Smooth muscle cell (in vitro differentiated cells): ENCODE measurements at regions not wholly inside any gene's neighbourhood (a gene's known extent, or its start where the extent isn't known, plus 50 kb on each side); places are given as distances from the start of the nearest gene placed in this dataset.

ENCODE experiments used
- DNase-seq: peaks from one replicate; lab custom pipeline; 2025; ENCODE audit not compliant: unreplicated experiment; lab: John Stamatoyannopoulos, UW
- H2AFZ ChIP-seq: fragments of 200-600 bp; sonication (generic); 2 replicates; pipeline ENCODE4 v1.6.0; 2016; ENCODE audit warnings: antibody characterized with exemption, low read depth, mild to moderate bottlenecking
- H3F3A ChIP-seq: fragments of 200-600 bp; sonication (generic); 2 replicates; pipeline ENCODE4 v1.6.0; 2017; ENCODE audit warnings: antibody characterized with exemption, low read depth
- H3K27ac ChIP-seq: fragments of 200-600 bp; sonication (generic); 2 replicates; pipeline ENCODE4 v1.5.1; 2016; ENCODE audit warnings: low read depth, mild to moderate bottlenecking
- H3K27me3 ChIP-seq: fragments of 200-600 bp; sonication (generic); 2 replicates; pipeline ENCODE4 v1.6.1; 2016; ENCODE audit warnings: low read depth, mild to moderate bottlenecking
- H3K36me3 ChIP-seq: fragments of 200-600 bp; sonication (generic); 2 replicates; pipeline ENCODE4 v1.5.1; 2016; ENCODE audit warnings: low read depth
- H3K4me1 ChIP-seq: fragments of 200-600 bp; sonication (generic); 2 replicates; pipeline ENCODE4 v1.5.1; 2016; ENCODE audit warnings: low read depth
- H3K4me2 ChIP-seq: fragments of 200-600 bp; sonication (generic); 2 replicates; pipeline ENCODE4 v1.6.0; 2016; ENCODE audit warnings: mild to moderate bottlenecking
- H3K4me3 ChIP-seq: fragments of 200-600 bp; sonication (generic); 2 replicates; pipeline ENCODE4 v1.5.1; 2016; ENCODE audit warnings: mild to moderate bottlenecking
- H3K79me2 ChIP-seq: fragments of 200-600 bp; sonication (generic); 2 replicates; pipeline ENCODE4 v1.6.0; 2016; ENCODE audit warnings: low read depth, mild to moderate bottlenecking
- H3K9ac ChIP-seq: fragments of 200-600 bp; sonication (generic); 2 replicates; pipeline ENCODE4 v1.6.0; 2016; ENCODE audit warnings: low read depth
- H3K9me3 ChIP-seq: fragments of 200-600 bp; sonication (generic); replicated peaks from 2 replicates; pipeline ENCODE4 v1.5.1; 2016; ENCODE audit warnings: low read depth
- H4K20me1 ChIP-seq: fragments of 200-600 bp; sonication (generic); 2 replicates; pipeline ENCODE4 v1.6.0; 2016; ENCODE audit warnings: low read depth
- CTCF ChIP-seq: fragments of 200-600 bp; sonication (generic); IDR thresholded peaks from 2 replicates; pipeline ENCODE4 v1.5.1; 2017; ENCODE audit warnings: borderline replicate concordance, mild to moderate bottlenecking, antibody characterized with exemption; ENCODE audit not compliant: insufficient read depth, poor library complexity, severe bottlenecking
- WGBS: methylation state at CpG from one replicate; pipeline ENCODE4 v1.1.7; 2016; ENCODE audit warnings: low lambda C conversion rate; 5-methylcytosine and 5-hydroxymethylcytosine counted together

DNA sequence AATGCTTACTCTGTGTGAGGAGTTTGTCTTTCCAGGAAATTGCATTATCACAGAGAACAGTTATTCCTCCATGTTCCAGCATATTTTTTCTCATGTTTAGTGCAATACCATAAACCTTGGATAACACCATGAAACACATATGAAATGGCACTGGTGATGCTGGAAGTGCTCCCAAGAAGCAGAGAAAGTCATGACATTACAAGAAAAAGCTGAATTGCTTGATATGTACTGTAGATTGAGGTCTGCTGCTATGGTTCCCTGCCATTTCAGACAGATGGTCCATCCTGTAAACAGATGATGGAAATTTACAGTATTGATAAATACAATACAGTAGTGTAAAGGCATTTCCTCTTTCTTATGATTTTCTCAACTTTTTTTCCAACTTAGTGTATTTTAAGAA lies 422.1 kb downstream of the LRRIQ3 start:
- no peak overlapping the region for H2AFZ ChIP-seq
- H4K20me1 ChIP-seq: no peaks in the 10 kb centered on the region
- no peak overlapping the region for H3K4me2 ChIP-seq
- H3K9me3 ChIP-seq: no peaks in the 10 kb centered on the region
- no peak overlapping the region for H3K4me3 ChIP-seq
- H3K79me2 ChIP-seq: no peaks in the 10 kb centered on the region
- no peaks in the 10 kb centered on the region for H3K27me3 ChIP-seq
- no peak overlapping the region for H3K9ac ChIP-seq
- no peaks in the 10 kb centered on the region for H3K4me1 ChIP-seq
- no peaks in the 10 kb centered on the region for H3K36me3 ChIP-seq
- no peak overlapping the region for H3K27ac ChIP-seq
- TF ChIP-seq CTCF: no peak
- no peaks in the 10 kb centered on the region for H3F3A ChIP-seq
- DNase-seq: no peak

- no peak for TF ChIP-seq CTCF
- no peaks in the 10 kb centered on the region for H3K9me3 ChIP-seq
- no peaks in the 10 kb centered on the region for H4K20me1 ChIP-seq
- no peaks in the 10 kb centered on the region for H3K4me1 ChIP-seq
- no peak overlapping the region for H3K27ac ChIP-seq
- no peak overlapping the region for H3K4me2 ChIP-seq
- H3K36me3 ChIP-seq: no peaks in the 10 kb centered on the region
- H3K4me3 ChIP-seq: no peak overlapping the region
- H2AFZ ChIP-seq: no peak overlapping the region
- H3K27me3 ChIP-seq: no peaks in the 10 kb centered on the region
- DNase-seq: no peak
- WGBS: 97% methylated on average over 3 of the region's 3 CpGs
- no peaks in the 10 kb centered on the region for H3K79me2 ChIP-seq
- no peak overlapping the region for H3K9ac ChIP-seq
- H3F3A ChIP-seq: no peaks in the 10 kb centered on the region
Observed at GRCh38 chr1:73772941-73773340, 425.0 kb downstream of the LRRIQ3 start.

GRCh38 chr1:73771396-73771795 lies 426.6 kb downstream of the LRRIQ3 start:
- Histone ChIP-seq H3K4me2 (no peak overlapping the region), H2AFZ (no peak overlapping the region), H3F3A (no peaks in the 10 kb centered on the region), H3K9ac (no peak overlapping the region), H3K27ac (no peak overlapping the region), H3K79me2 (no peaks in the 10 kb centered on the region), H3K4me3 (no peak overlapping the region), H3K9me3 (no peaks in the 10 kb centered on the region), H3K36me3 (no peaks in the 10 kb centered on the region), H3K4me1 (no peaks in the 10 kb centered on the region), H4K20me1 (no peaks in the 10 kb centered on the region), H3K27me3 (no peaks in the 10 kb centered on the region)
- DNase-seq: no peak
- TF ChIP-seq CTCF: no peak
- WGBS: 96% methylated on average over 8 of the region's 8 CpGs

DNA sequence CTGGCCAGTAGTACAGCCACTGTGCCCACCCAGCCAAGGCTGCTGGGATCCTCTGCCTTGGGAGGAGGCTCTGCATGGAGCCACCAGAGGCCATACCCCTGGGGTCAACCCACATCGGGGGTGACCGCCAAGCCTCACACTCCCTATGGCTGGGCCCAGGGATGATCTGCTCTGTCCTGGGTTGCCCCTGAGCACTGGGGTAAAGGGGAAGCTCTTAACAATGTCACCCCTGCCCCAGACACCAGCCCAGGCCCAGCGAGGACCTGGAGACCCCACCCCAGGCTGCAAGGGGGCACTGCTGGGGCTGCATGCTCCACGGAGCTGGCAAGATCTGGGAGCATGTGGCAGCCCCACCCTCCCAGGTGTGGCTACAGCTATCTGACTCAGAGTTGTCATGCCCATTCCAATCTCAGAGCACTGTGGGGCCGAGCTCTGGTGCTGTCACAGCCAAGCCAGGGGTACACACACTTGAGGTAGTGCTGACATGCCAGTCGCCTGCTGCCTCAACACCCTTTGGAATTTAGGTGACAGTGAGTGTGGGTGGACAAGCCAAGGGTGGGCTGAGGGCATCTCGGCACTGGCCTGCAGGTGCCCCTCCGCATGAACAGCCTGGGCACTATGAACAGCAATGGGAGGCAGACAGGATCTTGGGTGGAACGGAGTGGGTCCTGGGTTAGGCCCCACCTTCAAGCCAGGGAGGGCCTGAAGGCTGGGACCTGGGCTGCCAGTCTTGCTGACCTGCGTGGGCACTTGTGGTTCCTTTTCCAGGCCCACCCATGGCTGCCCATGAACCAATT lies 427.7 kb downstream of the LRRIQ3 start:
- no peak for TF ChIP-seq CTCF
- no peak for DNase-seq
- H3K4me1 ChIP-seq: no peaks in the 10 kb centered on the region
- H3K4me2 ChIP-seq: no peak overlapping the region
- WGBS: 91% methylated on average over 10 of the region's 10 CpGs
- H3K9ac ChIP-seq: no peak overlapping the region
- H3K27ac ChIP-seq: no peak overlapping the region
- H3K27me3 ChIP-seq: no peaks in the 10 kb centered on the region
- no peaks in the 10 kb centered on the region for H3K36me3 ChIP-seq
- H3K9me3 ChIP-seq: no peaks in the 10 kb centered on the region
- H3F3A ChIP-seq: no peaks in the 10 kb centered on the region
- no peak overlapping the region for H2AFZ ChIP-seq
- H4K20me1 ChIP-seq: no peaks in the 10 kb centered on the region
- H3K79me2 ChIP-seq: no peaks in the 10 kb centered on the region
- H3K4me3 ChIP-seq: no peak overlapping the region
